NT2/D1 (cell line): ENCODE measurements at regions not wholly inside any gene's neighbourhood (a gene's known extent, or its start where the extent isn't known, plus 50 kb on each side); places are given as distances from the start of the nearest gene placed in this dataset.

Experiments
- DNase-seq: peaks from one replicate; pipeline ENCODE4 v3.0.0-alpha.2; 2011; ENCODE audit warnings: low read depth, low spot score
- H3K27me3 ChIP-seq: 2 replicates; pipeline ENCODE4 v1.6.0; 2011; ENCODE audit warnings: mild to moderate bottlenecking; ENCODE audit not compliant: insufficient read length, insufficient read depth
- H3K36me3 ChIP-seq: 2 replicates; pipeline ENCODE4 v1.6.1; 2011; ENCODE audit warnings: mild to moderate bottlenecking, low read length, mixed read lengths; ENCODE audit not compliant: insufficient read depth, insufficient read length
- H3K4me1 ChIP-seq: 2 replicates; pipeline ENCODE4 v1.5.1; 2011; ENCODE audit not compliant: insufficient read depth, insufficient read length
- H3K4me3 ChIP-seq: 2 replicates; pipeline ENCODE4 v1.5.1; 2011; ENCODE audit warnings: low read depth; ENCODE audit not compliant: insufficient read length
- H3K9ac ChIP-seq: 2 replicates; pipeline ENCODE4 v1.6.0; 2011; ENCODE audit warnings: low read depth; ENCODE audit not compliant: insufficient read length
- H3K9me3 ChIP-seq: 2 replicates; pipeline ENCODE4 v1.5.1; 2011; ENCODE audit warnings: mild to moderate bottlenecking, low read length; ENCODE audit not compliant: insufficient read depth
- SUZ12 ChIP-seq: IDR thresholded peaks from 2 replicates; pipeline ENCODE4 v1.6.1; 2011; ENCODE audit not compliant: insufficient read length, insufficient read depth; ENCODE audit errors: extremely low read depth
- YY1 ChIP-seq: IDR thresholded peaks from 2 replicates; pipeline ENCODE4 v1.6.1; 2011; ENCODE audit not compliant: insufficient read length, insufficient read depth
- ZNF274 ChIP-seq: IDR thresholded peaks from 2 replicates; pipeline ENCODE4 v1.6.1; 2011; ENCODE audit warnings: mild to moderate bottlenecking, low read depth, low read length

DNA sequence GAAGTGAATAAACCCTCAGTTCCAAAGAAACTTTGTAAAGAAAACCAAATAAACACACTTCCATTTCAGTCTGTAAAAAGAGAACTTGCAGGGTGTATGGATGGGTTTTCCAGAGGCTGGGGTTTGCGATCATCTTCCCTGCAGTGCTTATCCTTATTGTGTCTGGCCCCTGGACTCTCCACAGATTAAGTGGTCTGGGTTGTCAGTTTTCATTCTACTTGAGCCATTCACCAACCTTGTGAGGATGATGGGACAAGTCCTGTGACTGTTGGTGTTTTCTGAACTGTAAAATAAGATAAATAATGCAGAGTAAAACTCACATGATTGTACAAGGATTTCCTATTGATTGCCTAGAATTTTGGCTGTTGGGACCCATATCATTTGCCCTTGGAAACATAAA lies 166.1 kb upstream of the MOCS2 start:
- no peak overlapping the region for H3K9ac ChIP-seq
- DNase-seq = no peak
- H3K4me3 ChIP-seq = no peak overlapping the region
- H3K27me3 ChIP-seq = no peaks in the 10 kb centered on the region
- no peaks in the 10 kb centered on the region for H3K4me1 ChIP-seq
- no peaks in the 10 kb centered on the region for H3K9me3 ChIP-seq
- H3K36me3 ChIP-seq = no peaks in the 10 kb centered on the region
- TF ChIP-seq YY1 = no peak
- TF ChIP-seq ZNF274 = no peak

DNA sequence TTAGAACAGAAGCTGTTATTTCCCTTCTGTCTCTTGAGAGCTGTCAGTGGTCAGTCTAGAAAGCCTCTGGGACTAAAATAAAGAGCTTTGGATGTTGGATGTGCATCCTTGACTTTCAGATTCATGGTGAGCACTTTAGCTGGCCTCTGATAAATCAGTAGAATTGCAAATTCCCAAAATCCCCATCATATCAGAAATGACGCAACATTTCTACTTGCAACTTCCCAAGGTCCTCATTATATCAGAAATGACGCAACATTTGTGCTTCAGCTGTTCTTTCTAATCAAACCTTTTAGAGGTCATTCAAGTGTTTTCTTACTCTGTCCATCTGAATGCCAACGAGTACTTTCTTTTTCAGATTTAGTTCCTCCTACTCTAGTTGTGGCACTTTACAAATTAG lies 167.3 kb upstream of the MOCS2 start:
- Histone ChIP-seq H3K36me3 (no peaks in the 10 kb centered on the region), H3K4me1 (no peaks in the 10 kb centered on the region), H3K9ac (no peak overlapping the region), H3K4me3 (no peak overlapping the region), H3K27me3 (no peaks in the 10 kb centered on the region), H3K9me3 (no peaks in the 10 kb centered on the region)
- DNase-seq = no peak
- TF ChIP-seq SUZ12 (no peak), YY1 (no peak), ZNF274 (no peak)

DNA sequence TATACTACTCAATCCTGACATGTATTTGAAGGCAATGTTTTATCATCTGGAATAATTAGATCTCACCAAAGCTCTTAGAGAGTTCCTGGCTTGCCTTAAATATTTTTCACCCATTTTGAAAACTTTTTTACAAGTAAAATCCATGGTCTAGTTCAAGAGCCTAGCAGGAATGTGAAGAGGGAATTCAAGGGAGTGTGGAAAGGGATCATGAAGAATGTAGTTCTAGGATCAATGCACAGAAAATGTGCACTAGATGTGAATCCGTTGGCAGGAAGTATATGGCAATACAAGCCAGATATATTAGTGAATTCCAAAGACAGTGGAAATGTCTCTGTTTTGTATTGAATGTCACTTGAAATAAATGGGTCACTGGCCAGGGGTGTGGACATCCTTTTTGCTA lies 167.9 kb upstream of the MOCS2 start:
- H3K4me3 ChIP-seq = no peak overlapping the region
- H3K4me1 ChIP-seq = no peaks in the 10 kb centered on the region
- TF ChIP-seq SUZ12 (no peak), YY1 (no peak)
- no peaks in the 10 kb centered on the region for H3K9me3 ChIP-seq
- no peak overlapping the region for H3K9ac ChIP-seq
- no peaks in the 10 kb centered on the region for H3K36me3 ChIP-seq
- no peak for DNase-seq
- H3K27me3 ChIP-seq = no peaks in the 10 kb centered on the region

DNA sequence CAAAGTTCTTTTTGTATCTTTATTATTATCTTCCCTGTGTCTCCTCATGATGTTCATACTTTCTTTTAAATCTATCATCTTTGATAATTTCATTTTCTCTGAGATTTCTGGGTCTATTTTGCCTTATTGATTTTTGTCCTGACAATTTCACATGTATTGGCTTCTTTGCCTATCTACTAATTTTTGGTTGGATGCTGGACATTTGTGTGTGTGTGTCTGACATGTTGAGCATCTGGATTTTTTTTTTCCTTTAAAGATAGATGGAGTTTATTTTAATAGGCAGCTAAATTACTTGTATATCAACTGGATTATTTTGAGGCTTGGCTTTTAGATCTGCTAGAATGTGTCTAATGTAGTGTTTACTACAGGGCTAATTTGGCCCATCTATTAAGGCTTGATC lies 178.0 kb upstream of the MOCS2 start:
- Histone ChIP-seq H3K4me1 (no peaks in the 10 kb centered on the region), H3K9me3 (no peaks in the 10 kb centered on the region), H3K36me3 (no peaks in the 10 kb centered on the region), H3K27me3 (no peaks in the 10 kb centered on the region), H3K9ac (no peak overlapping the region), H3K4me3 (no peak overlapping the region)
- no peak for DNase-seq
- TF ChIP-seq YY1 (no peak), SUZ12 (no peak), ZNF274 (no peak)

GRCh38 chr5:53288511-53288910 lies 179.0 kb upstream of the MOCS2 start:
- TF ChIP-seq ZNF274 (no peak), YY1 (no peak), SUZ12 (no peak)
- no peak for DNase-seq
- no peaks in the 10 kb centered on the region for H3K9me3 ChIP-seq
- no peak overlapping the region for H3K9ac ChIP-seq
- no peaks in the 10 kb centered on the region for H3K4me1 ChIP-seq
- H3K27me3 ChIP-seq = no peaks in the 10 kb centered on the region
- H3K4me3 ChIP-seq = no peak overlapping the region
- no peaks in the 10 kb centered on the region for H3K36me3 ChIP-seq

GRCh38 chr5:53291047-53291446 lies 181.5 kb upstream of the MOCS2 start:
- H3K36me3 ChIP-seq = no peaks in the 10 kb centered on the region
- no peaks in the 10 kb centered on the region for H3K4me1 ChIP-seq
- H3K9ac ChIP-seq = no peak overlapping the region
- no peak for DNase-seq
- H3K27me3 ChIP-seq = no peaks in the 10 kb centered on the region
- TF ChIP-seq YY1 = no peak
- no peak for TF ChIP-seq ZNF274
- no peak for TF ChIP-seq SUZ12
- no peaks in the 10 kb centered on the region for H3K9me3 ChIP-seq
- H3K4me3 ChIP-seq = no peak overlapping the region

DNA sequence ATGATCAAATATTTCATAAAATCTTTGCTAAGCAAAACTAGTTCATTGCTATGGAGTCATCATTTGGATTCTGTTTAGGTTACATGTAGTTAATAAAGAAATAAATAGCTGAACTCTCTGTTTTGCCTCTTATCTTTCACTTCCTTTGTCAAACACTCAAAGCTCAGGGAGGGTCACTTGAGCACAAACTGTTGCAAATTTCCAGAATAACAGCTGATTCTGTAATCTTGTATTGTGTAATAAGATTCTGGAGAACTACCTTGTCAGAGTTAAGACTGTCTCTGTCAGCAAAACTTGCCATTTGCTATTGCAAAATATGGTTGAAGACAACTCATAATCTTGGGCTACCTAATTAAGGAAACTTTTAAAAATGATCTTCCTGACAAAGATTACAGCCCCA lies 182.0 kb upstream of the MOCS2 start:
- Histone ChIP-seq H3K4me3 (no peak overlapping the region), H3K27me3 (no peaks in the 10 kb centered on the region), H3K36me3 (no peaks in the 10 kb centered on the region), H3K9ac (no peak overlapping the region), H3K4me1 (no peaks in the 10 kb centered on the region), H3K9me3 (no peaks in the 10 kb centered on the region)
- TF ChIP-seq ZNF274 (no peak), YY1 (no peak), SUZ12 (no peak)
- DNase-seq = no peak

- H3K9me3 ChIP-seq = no peaks in the 10 kb centered on the region
- no peak overlapping the region for H3K4me3 ChIP-seq
- TF ChIP-seq YY1 = no peak
- no peak for TF ChIP-seq ZNF274
- no peak for TF ChIP-seq SUZ12
- H3K27me3 ChIP-seq = no peaks in the 10 kb centered on the region
- H3K36me3 ChIP-seq = no peaks in the 10 kb centered on the region
- no peak for DNase-seq
- H3K4me1 ChIP-seq = no peaks in the 10 kb centered on the region
- no peak overlapping the region for H3K9ac ChIP-seq
Measured at GRCh38 chr5:53298841-53299240, 181.6 kb upstream of the FST start.
